Fibroblast of pulmonary artery (primary cell): ENCODE measurements at regions not wholly inside any gene's neighbourhood (a gene's known extent, or its start where the extent isn't known, plus 50 kb on each side); places are given as distances from the start of the nearest gene placed in this dataset.
A peak's percentile ranks its signal among the peaks of the same experiment; 100 is the strongest.

ENCODE experiments used
- DNase-seq: peaks from one replicate; pipeline ENCODE4 v3.0.0-alpha.2; 2010; ENCODE audit warnings: low read depth
- H3K4me3 ChIP-seq: replicated peaks from 2 replicates; pipeline ENCODE4 v1.5.1; 2011; ENCODE audit warnings: low read depth, mild to moderate bottlenecking, control low read depth, low read length, moderate library complexity
- CTCF ChIP-seq: IDR thresholded peaks from 2 replicates; pipeline ENCODE4 v1.5.1; 2011; ENCODE audit warnings: mild to moderate bottlenecking, control low read depth, low read length, inconsistent platforms; ENCODE audit errors: missing control alignments

GRCh38 chr11:110362971-110363509 lies 66.6 kb upstream of the RDX start:
- DNase-seq = peak; percentile 54
- H3K4me3 ChIP-seq = no peak overlapping the region
- no peak for TF ChIP-seq CTCF

- peak; percentile 66 for DNase-seq
- no peak overlapping the region for H3K4me3 ChIP-seq
- TF ChIP-seq CTCF = no peak
Measured at GRCh38 chr11:110366291-110366690, 63.5 kb upstream of the FDX1 start.

GRCh38 chr11:110367571-110367970 lies 62.2 kb upstream of the FDX1 start:
- DNase-seq = peak; percentile 45
- peak; percentile 7 for TF ChIP-seq CTCF
- H3K4me3 ChIP-seq = no peak overlapping the region

- no peak for DNase-seq
- TF ChIP-seq CTCF = no peak
- no peak overlapping the region for H3K4me3 ChIP-seq
Measured at GRCh38 chr11:110371084-110371483, 58.7 kb upstream of the FDX1 start.

- TF ChIP-seq CTCF = no peak
- no peak overlapping the region for H3K4me3 ChIP-seq
- peak; percentile 65 for DNase-seq
Measured at GRCh38 chr11:110373051-110373702, 56.6 kb upstream of the FDX1 start.

GRCh38 chr11:110374921-110375320 lies 54.8 kb upstream of the FDX1 start:
- no peak for TF ChIP-seq CTCF

GRCh38 chr11:110375351-110375750 lies 54.4 kb upstream of the FDX1 start:
- no peak overlapping the region for H3K4me3 ChIP-seq
- no peak for TF ChIP-seq CTCF
- DNase-seq = no peak

More at GRCh38 chr11:110374921-110375320, 54.8 kb upstream of the FDX1 start:
- DNase-seq = peak; percentile 35
- no peak overlapping the region for H3K4me3 ChIP-seq
